PC-3 (cell line): ENCODE measurements at regions not wholly inside any gene's neighbourhood (a gene's known extent, or its start where the extent isn't known, plus 50 kb on each side); places are given as distances from the start of the nearest gene placed in this dataset.

Experiments used
- ATAC-seq: fragments of 200-7000 bp; cut with Tn5 transposase; 2 replicates; pipeline ENCODE4 v1.9.1; 2020; ENCODE audit warnings: mild to moderate bottlenecking, moderate library complexity
- BruUV-seq: library from RNA; stranded (reverse); fragments of 400-500 nt; replicated peaks from 2 replicates; lab custom pipeline; 2021; lab: Mats Ljungman, UMichigan
- CTCF ChIA-PET: fragments of 300-600 bp; sonication (Branson Sonifier 250); formaldehyde crosslinking; loops from one replicate; lab custom pipeline; 2022; ENCODE audit warnings: antibody characterized with exemption; lab: Charles Lee
- POLR2A ChIA-PET: fragments of 300-600 bp; sonication (Branson Sonifier 250); formaldehyde crosslinking; loops from one replicate; lab custom pipeline; 2022; ENCODE audit warnings: antibody characterized with exemption; ENCODE audit not compliant: unreplicated experiment; lab: Charles Lee
- DNase-seq: peaks from one replicate; pipeline ENCODE4 v3.0.0-alpha.2; 2015
- H2AFZ ChIP-seq: fragments of 300-600 bp; sonication (generic); 2 replicates; pipeline ENCODE4 v1.6.0; 2016; ENCODE audit warnings: antibody characterized with exemption, low read length
- H3F3A ChIP-seq: fragments of 300-600 bp; sonication (generic); one replicate; pipeline ENCODE4 v1.6.0; 2017; ENCODE audit warnings: antibody characterized with exemption, low read length, control low read depth, mild to moderate bottlenecking; ENCODE audit not compliant: unreplicated experiment
- H3K27ac ChIP-seq: fragments of 300-600 bp; sonication (generic); 2 replicates; pipeline ENCODE4 v1.5.1; 2016; ENCODE audit warnings: mild to moderate bottlenecking, low read length
- H3K27me3 ChIP-seq: fragments of 300-600 bp; sonication (generic); 2 replicates; pipeline ENCODE4 v1.6.1; 2016; ENCODE audit warnings: low read length, mixed read lengths
- H3K36me3 ChIP-seq: fragments of 300-600 bp; sonication (generic); 2 replicates; pipeline ENCODE4 v1.6.1; 2016; ENCODE audit warnings: low read depth, mixed run types, low read length, mixed read lengths
- H3K4me1 ChIP-seq: fragments of 300-600 bp; sonication (generic); 2 replicates; pipeline ENCODE4 v1.5.1; 2016; ENCODE audit warnings: low read length; ENCODE audit not compliant: insufficient read depth
- H3K4me2 ChIP-seq: fragments of 300-600 bp; sonication (generic); 2 replicates; pipeline ENCODE4 v1.6.0; 2016; ENCODE audit warnings: low read length
- H3K4me3 ChIP-seq: fragments of 300-600 bp; sonication (generic); 2 replicates; pipeline ENCODE4 v1.5.1; 2016; ENCODE audit warnings: mild to moderate bottlenecking, low read length, mixed read lengths
- H3K79me2 ChIP-seq: fragments of 300-600 bp; sonication (generic); 2 replicates; pipeline ENCODE4 v1.6.1; 2017; ENCODE audit warnings: low read length, mixed read lengths
- H3K9ac ChIP-seq: fragments of 300-600 bp; sonication (generic); 2 replicates; pipeline ENCODE4 v1.6.0; 2016; ENCODE audit warnings: mild to moderate bottlenecking, low read length
- H3K9me2 ChIP-seq: fragments of 300-600 bp; sonication (generic); replicated peaks from 2 replicates; pipeline ENCODE4 v1.6.1; 2016; ENCODE audit warnings: mixed run types, low read length, mixed read lengths
- H3K9me3 ChIP-seq: fragments of 300-600 bp; sonication (generic); 2 replicates; pipeline ENCODE4 v1.6.1; 2016; ENCODE audit warnings: low read length, mixed read lengths
- H4K20me1 ChIP-seq: fragments of 300-600 bp; sonication (generic); 2 replicates; pipeline ENCODE4 v1.6.1; 2016; ENCODE audit warnings: low read length, mixed read lengths
- EZH2 ChIP-seq: fragments of 300-600 bp; sonication (generic); IDR thresholded peaks from one replicate; pipeline ENCODE4 v1.6.1; 2017; ENCODE audit warnings: antibody characterized with exemption, mild to moderate bottlenecking, low read length; ENCODE audit not compliant: unreplicated experiment
- EZH2phosphoT487 ChIP-seq: fragments of 300-600 bp; sonication (generic); IDR thresholded peaks from 2 replicates; pipeline ENCODE4 v1.6.1; 2018; ENCODE audit warnings: mild to moderate bottlenecking, antibody characterized with exemption, low read length, borderline replicate concordance
- intact Hi-C: fragments of 100-400 bp; cut with micrococcal nuclease; formaldehyde crosslinking; loops from 2 replicates; pipeline ENCODE4 v1.9.0; 2023
- TF ChIP-seq, protein P1 (sequence below): fragments of 300-600 bp; sonication (generic); conservative IDR thresholded peaks from 2 replicates; pipeline ENCODE4 v1.5.1; 2017; ENCODE audit warnings: antibody characterized with exemption, low read depth, mild to moderate bottlenecking, low read length

GRCh38 chrX:121496966-121497365 is 449.6 kb downstream of the GLUD2 start:
- Histone ChIP-seq H3K4me2 (no peak overlapping the region), H3K4me1 (no peaks in the 10 kb centered on the region), H3K4me3 (no peak overlapping the region), H4K20me1 (no peaks in the 10 kb centered on the region), H2AFZ (no peak overlapping the region), H3K79me2 (no peaks in the 10 kb centered on the region), H3K27ac (no peak overlapping the region), H3K36me3 (no peaks in the 10 kb centered on the region), H3K27me3 (no peaks in the 10 kb centered on the region), H3K9me2 (no peaks in the 10 kb centered on the region), H3K9ac (no peak overlapping the region), H3K9me3 (no peaks in the 10 kb centered on the region), H3F3A (no peaks in the 10 kb centered on the region)
- DNase-seq: no peak
- BruUV-seq: no TSS peak
- TF ChIP-seq EZH2phosphoT487: no peak
- no peak for TF ChIP-seq EZH2
- TF ChIP-seq, protein P1, sequence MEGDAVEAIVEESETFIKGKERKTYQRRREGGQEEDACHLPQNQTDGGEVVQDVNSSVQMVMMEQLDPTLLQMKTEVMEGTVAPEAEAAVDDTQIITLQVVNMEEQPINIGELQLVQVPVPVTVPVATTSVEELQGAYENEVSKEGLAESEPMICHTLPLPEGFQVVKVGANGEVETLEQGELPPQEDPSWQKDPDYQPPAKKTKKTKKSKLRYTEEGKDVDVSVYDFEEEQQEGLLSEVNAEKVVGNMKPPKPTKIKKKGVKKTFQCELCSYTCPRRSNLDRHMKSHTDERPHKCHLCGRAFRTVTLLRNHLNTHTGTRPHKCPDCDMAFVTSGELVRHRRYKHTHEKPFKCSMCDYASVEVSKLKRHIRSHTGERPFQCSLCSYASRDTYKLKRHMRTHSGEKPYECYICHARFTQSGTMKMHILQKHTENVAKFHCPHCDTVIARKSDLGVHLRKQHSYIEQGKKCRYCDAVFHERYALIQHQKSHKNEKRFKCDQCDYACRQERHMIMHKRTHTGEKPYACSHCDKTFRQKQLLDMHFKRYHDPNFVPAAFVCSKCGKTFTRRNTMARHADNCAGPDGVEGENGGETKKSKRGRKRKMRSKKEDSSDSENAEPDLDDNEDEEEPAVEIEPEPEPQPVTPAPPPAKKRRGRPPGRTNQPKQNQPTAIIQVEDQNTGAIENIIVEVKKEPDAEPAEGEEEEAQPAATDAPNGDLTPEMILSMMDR: no peak
- CTCF ChIA-PET: no interaction called here
- intact Hi-C loops: no loop called here
- no peak for ATAC-seq
- POLR2A ChIA-PET: no interaction called here

- Histone ChIP-seq H3K27me3 (no peaks in the 10 kb centered on the region), H3K36me3 (no peaks in the 10 kb centered on the region), H4K20me1 (no peaks in the 10 kb centered on the region), H3K4me2 (no peak overlapping the region), H3K4me3 (no peak overlapping the region), H3K79me2 (no peaks in the 10 kb centered on the region), H3K9ac (no peak overlapping the region), H3K9me2 (no peaks in the 10 kb centered on the region), H3F3A (no peaks in the 10 kb centered on the region), H3K27ac (no peak overlapping the region), H2AFZ (no peak overlapping the region), H3K9me3 (no peaks in the 10 kb centered on the region), H3K4me1 (no peaks in the 10 kb centered on the region)
- CTCF ChIA-PET: interaction anchor here (1.2 kb wide), 1 partner anchor 714 kb away, joined by 3 read pairs; no protein-coding TSS in a partner anchor
- POLR2A ChIA-PET: no interaction called here
- TF ChIP-seq, protein P1: no peak
- no peak for TF ChIP-seq EZH2phosphoT487
- TF ChIP-seq EZH2: no peak
- DNase-seq (no peak), ATAC-seq (no peak)
- BruUV-seq: no TSS peak
- intact Hi-C loops: no loop called here
Observed at GRCh38 chrX:121504153-121504552, 456.7 kb downstream of the GLUD2 start.

DNA sequence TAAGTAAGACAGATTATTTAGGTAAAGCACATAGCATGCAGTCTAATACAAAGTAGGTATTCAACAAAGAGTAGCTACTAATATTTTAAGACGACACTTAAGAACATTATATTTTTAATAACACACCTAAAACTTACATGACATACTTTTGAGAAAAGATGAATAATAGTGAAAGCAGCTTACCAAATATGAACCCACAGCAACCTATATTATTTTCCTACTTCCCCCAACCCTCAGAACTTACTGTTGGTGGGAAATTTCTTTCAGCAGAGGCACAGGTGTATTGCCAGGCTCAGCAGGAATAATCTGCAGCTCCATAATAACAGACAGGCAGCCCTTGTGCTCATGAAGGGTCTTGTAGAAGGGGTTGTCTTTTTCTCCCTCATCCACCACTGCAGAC is 498.9 kb downstream of the GLUD2 start:
- ATAC-seq: no peak
- no TSS peak for BruUV-seq
- H3K9me2 ChIP-seq: no peaks in the 10 kb centered on the region
- no peak for TF ChIP-seq EZH2phosphoT487
- TF ChIP-seq, protein P1: no peak
- no peak for TF ChIP-seq EZH2
- no peaks in the 10 kb centered on the region for H3K36me3 ChIP-seq
- no peaks in the 10 kb centered on the region for H3K4me1 ChIP-seq
- H3K9ac ChIP-seq: no peak overlapping the region
- CTCF ChIA-PET: no interaction called here
- no peak overlapping the region for H3K4me2 ChIP-seq
- H2AFZ ChIP-seq: no peak overlapping the region
- H4K20me1 ChIP-seq: no peaks in the 10 kb centered on the region
- H3K27me3 ChIP-seq: no peaks in the 10 kb centered on the region
- H3F3A ChIP-seq: no peaks in the 10 kb centered on the region
- no peak overlapping the region for H3K27ac ChIP-seq
- DNase-seq: no peak
- POLR2A ChIA-PET: no interaction called here
- H3K79me2 ChIP-seq: no peaks in the 10 kb centered on the region
- H3K9me3 ChIP-seq: no peaks in the 10 kb centered on the region
- no peak overlapping the region for H3K4me3 ChIP-seq
- intact Hi-C loops: no loop called here
